ENCODE measurements at regions not wholly inside any gene's neighbourhood (a gene's known extent, or its start where the extent isn't known, plus 50 kb on each side); places are given as distances from the start of the nearest gene placed in this dataset.

DNA sequence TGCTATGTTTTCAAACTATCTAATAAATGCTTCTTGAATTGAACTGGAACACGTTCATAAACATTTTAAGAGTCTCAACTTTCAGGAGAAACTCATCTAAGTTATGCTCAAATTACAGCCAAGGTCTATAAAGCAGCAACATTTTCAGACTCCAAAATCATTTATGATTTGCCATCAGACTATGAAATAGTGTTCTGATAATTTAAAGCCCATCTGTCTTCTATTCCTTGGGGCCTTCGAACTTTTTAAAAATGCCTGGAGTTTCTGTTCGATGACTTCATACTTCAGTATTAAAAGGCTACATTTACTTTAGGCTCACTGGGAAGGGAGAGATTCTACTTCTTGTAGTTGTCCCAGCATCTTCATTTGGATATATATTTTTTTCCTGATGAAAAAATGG, 73.6 kb upstream of the NXPH2 start:
- H3K27me3 ChIP-seq, result no peaks in the 10 kb centered on the region
- H3K9me3 ChIP-seq, result no peaks in the 10 kb centered on the region
- no peaks in the 10 kb centered on the region for H3K4me1 ChIP-seq
- ATAC-seq (ENCODE audit: low FRiP score in 2 of 2) (no peak), DNase-seq (no peak)
- no peak overlapping the region for H3K4me3 ChIP-seq
- TF ChIP-seq EP300 (IDR thresholded peaks at IDR 0.05) (no peak), POLR2AphosphoS5 (IDR thresholded peaks at IDR 0.05) (no peak), POLR2A (IDR thresholded peaks at IDR 0.05) (no peak)
- WGBS, 2 donors, result 75 to 84% methylated on average over 3 of the region's 3 CpGs
- no peak overlapping the region for H3K27ac ChIP-seq
- no peaks in the 10 kb centered on the region for H3K36me3 ChIP-seq

DNA sequence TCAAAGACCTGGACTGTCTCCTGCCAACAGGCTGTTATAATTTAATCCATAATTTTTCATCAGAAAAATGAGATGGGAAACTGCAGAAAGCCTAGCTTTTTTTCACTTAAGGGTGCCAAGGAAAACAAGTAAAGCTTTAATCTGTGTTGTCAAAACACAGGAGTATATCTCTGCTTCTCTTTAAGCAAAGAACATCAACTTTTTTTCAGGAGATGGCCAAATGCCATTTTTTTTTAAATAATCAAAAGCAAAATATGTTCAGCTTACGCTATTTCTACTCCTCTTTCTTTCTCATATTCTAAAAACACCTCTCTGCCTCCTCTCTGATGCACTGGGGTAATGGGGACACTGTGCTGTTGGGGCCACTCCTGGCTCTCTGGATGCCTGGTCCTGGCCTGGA, 73.1 kb upstream of the NXPH2 start:
- H3K9me3 ChIP-seq, result no peaks in the 10 kb centered on the region
- WGBS, 2 donors, result 57 to 86% methylated on average over 1 of the region's 1 CpG
- TF ChIP-seq POLR2A (IDR thresholded peaks at IDR 0.05) (no peak), EP300 (IDR thresholded peaks at IDR 0.05) (no peak), POLR2AphosphoS5 (IDR thresholded peaks at IDR 0.05) (no peak)
- no peaks in the 10 kb centered on the region for H3K4me1 ChIP-seq
- no peak for ATAC-seq (ENCODE audit: low FRiP score in 2 of 2)
- no peak overlapping the region for H3K4me3 ChIP-seq
- H3K27ac ChIP-seq, result no peak overlapping the region
- no peaks in the 10 kb centered on the region for H3K27me3 ChIP-seq
- no peak for DNase-seq
- no peaks in the 10 kb centered on the region for H3K36me3 ChIP-seq

DNA sequence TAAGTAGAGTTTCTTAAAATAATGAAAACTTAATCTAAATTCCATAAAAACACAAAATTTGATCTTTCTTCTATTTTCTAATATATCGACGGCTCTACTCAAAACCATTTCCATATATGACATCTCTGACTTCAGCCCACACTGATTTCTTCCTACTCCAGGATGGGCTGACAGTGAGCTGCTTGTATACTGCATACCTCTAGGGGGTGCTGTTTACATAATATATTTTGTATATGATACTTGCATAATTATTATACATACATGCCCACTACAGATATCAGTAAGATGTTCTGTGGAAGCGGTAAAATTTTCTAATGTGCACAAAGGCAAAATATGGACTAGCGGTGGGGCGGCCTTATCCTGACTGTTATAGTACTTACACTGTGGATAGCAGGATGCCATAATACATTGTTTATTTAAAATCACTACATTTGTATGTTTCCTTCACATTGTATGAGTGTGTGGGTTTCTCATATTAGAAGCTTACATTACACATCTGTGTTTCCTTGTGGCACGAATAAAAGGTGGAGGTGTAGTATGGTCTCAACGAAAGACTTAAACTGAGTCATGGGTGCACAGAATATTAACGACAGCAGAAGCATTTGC, 66.1 kb upstream of the NXPH2 start:
- ATAC-seq (ENCODE audit: low FRiP score in 2 of 2) (peak in 1 of 2 donors; percentile 54), DNase-seq (no peak)
- Histone ChIP-seq H3K4me1 (no peaks in the 10 kb centered on the region), H3K36me3 (no peaks in the 10 kb centered on the region), H3K27ac (no peak overlapping the region), H3K27me3 (no peaks in the 10 kb centered on the region), H3K9me3 (no peaks in the 10 kb centered on the region), H3K4me3 (no peak overlapping the region)
- TF ChIP-seq, protein P1, sequence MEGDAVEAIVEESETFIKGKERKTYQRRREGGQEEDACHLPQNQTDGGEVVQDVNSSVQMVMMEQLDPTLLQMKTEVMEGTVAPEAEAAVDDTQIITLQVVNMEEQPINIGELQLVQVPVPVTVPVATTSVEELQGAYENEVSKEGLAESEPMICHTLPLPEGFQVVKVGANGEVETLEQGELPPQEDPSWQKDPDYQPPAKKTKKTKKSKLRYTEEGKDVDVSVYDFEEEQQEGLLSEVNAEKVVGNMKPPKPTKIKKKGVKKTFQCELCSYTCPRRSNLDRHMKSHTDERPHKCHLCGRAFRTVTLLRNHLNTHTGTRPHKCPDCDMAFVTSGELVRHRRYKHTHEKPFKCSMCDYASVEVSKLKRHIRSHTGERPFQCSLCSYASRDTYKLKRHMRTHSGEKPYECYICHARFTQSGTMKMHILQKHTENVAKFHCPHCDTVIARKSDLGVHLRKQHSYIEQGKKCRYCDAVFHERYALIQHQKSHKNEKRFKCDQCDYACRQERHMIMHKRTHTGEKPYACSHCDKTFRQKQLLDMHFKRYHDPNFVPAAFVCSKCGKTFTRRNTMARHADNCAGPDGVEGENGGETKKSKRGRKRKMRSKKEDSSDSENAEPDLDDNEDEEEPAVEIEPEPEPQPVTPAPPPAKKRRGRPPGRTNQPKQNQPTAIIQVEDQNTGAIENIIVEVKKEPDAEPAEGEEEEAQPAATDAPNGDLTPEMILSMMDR (IDR thresholded peaks at IDR 0.05), result peak in 4 of 6 experiments; percentile 16 to 41 (median 27)
- TF ChIP-seq POLR2A (IDR thresholded peaks at IDR 0.05) (no peak), POLR2AphosphoS5 (IDR thresholded peaks at IDR 0.05) (no peak)
- WGBS, 2 donors, result 62 to 67% methylated on average over 8 of the region's 8 CpGs

DNA sequence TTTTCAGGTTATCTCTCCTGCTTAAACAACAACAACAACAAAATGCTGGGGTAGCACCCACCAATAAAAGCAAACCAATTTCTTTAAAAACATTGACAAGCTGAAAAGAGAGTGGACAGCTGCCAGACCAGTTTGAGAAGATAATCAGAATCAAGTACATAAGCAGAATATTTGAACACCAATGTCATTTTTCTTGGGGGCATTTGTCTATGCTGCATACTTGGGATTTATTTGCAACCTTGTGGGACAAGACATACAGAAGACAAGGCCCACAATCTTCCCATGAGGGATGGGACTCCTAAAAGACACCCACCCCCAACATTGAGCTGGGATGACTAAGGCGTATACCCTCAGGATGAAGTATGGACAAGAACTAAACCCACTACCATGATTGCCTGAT, 62.2 kb upstream of the NXPH2 start:
- H3K9me3 ChIP-seq, result no peaks in the 10 kb centered on the region
- no peak overlapping the region for H3K4me3 ChIP-seq
- H3K27me3 ChIP-seq, result no peaks in the 10 kb centered on the region
- ATAC-seq (ENCODE audit: low FRiP score in 2 of 2) (no peak), DNase-seq (no peak)
- no peaks in the 10 kb centered on the region for H3K4me1 ChIP-seq
- no peak for TF ChIP-seq EP300 (IDR thresholded peaks at IDR 0.05)
- H3K36me3 ChIP-seq, result no peaks in the 10 kb centered on the region
- 100% methylated on average over 1 of the region's 1 CpG for WGBS, 2 donors
- H3K27ac ChIP-seq, result no peak overlapping the region

DNA sequence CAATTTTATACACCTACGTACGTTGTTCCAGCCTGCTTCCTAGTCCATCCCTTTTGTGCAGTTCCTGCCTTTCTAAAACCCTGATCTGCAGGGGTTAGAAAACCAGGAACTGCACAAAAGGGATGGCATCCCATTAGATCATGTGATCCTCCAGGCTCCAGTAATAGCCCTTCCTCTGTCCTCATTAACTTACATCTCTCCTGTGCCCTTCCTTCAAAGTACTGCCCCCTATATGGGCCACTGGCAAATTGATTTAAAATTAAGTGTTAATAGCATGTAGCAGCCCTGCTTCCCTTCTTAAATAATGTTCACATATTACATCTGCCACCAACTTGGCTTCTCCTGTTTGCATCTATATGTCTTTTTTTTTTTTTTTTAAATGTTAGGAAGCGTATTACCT, 61.3 kb upstream of the NXPH2 start:
- Histone ChIP-seq H3K36me3 (no peaks in the 10 kb centered on the region), H3K4me1 (no peaks in the 10 kb centered on the region), H3K9me3 (no peaks in the 10 kb centered on the region), H3K27ac (no peak overlapping the region), H3K27me3 (no peaks in the 10 kb centered on the region), H3K4me3 (no peak overlapping the region)
- ATAC-seq (ENCODE audit: low FRiP score in 2 of 2) (no peak), DNase-seq (no peak)
- 82 to 93% methylated on average over 3 of the region's 3 CpGs for WGBS, 2 donors
- TF ChIP-seq EP300 (IDR thresholded peaks at IDR 0.05) (no peak), POLR2A (IDR thresholded peaks at IDR 0.05) (no peak), POLR2AphosphoS5 (IDR thresholded peaks at IDR 0.05) (no peak)
- TF ChIP-seq, protein P1 (IDR thresholded peaks at IDR 0.05), result no peak

DNA sequence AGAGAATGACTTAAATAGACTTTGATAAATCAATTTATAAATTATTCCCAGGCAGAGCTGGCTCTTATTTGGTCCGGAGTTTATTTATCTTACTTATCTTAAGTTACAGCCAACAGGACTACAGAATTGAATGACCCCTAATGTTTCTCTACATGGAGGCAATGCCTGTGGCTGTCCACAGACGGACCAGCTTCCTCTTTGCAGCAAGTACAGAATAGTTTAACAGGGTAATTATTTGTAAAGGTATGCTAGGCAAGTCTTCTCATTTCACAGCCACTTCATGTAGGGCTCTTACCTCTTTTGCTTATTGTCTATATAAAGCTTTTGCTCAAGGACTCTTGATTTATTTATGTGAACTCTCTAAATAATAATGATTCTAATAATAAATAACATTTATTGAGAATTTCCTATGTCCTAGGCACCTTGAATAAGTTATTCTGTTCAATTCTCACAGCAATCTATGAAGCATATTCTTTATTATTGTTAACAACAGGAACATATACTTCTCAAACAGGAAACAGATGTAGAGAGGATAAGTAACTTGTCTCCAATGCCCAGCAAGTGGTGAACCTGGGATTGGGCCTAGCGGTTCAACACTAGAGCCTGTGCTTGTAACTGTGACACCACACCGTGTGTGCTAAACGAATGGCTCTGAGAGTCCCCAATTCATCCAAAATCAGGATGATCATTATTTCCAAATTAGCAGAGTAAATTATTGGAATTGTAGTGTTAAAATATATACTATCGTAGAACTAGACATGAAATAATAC, 58.8 kb upstream of the NXPH2 start:
- no peak overlapping the region for H3K4me3 ChIP-seq
- H3K36me3 ChIP-seq, result no peaks in the 10 kb centered on the region
- TF ChIP-seq EP300 (IDR thresholded peaks at IDR 0.05), result no peak
- TF ChIP-seq POLR2AphosphoS5 (IDR thresholded peaks at IDR 0.05), result no peak
- TF ChIP-seq, protein P1 (IDR thresholded peaks at IDR 0.05), result no peak
- TF ChIP-seq POLR2A (IDR thresholded peaks at IDR 0.05), result no peak
- H3K9me3 ChIP-seq, result no peaks in the 10 kb centered on the region
- 40 to 54% methylated on average over 6 of the region's 6 CpGs for WGBS, 2 donors
- H3K27ac ChIP-seq, result no peak overlapping the region
- DNase-seq (no peak), ATAC-seq (ENCODE audit: low FRiP score in 2 of 2) (no peak)
- no peaks in the 10 kb centered on the region for H3K27me3 ChIP-seq
- H3K4me1 ChIP-seq, result no peaks in the 10 kb centered on the region

Measured in upper lobe of left lung (tissue), 6 donors.